GM23338 (cell line): ENCODE measurements at regions not wholly inside any gene's neighbourhood (a gene's known extent, or its start where the extent isn't known, plus 50 kb on each side); places are given as distances from the start of the nearest gene placed in this dataset.

Experiments
- ATAC-seq: fragments of 200-7000 bp; cut with Tn5 transposase; 3 replicates; pipeline ENCODE4 v1.9.1; 2020
- DNase-seq: peaks from one replicate; pipeline ENCODE4 v3.0.0-alpha.2; 2015; ENCODE audit warnings: low spot score
- H2AFZ ChIP-seq: fragments of 200-600 bp; sonication (generic); 2 replicates; pipeline ENCODE4 v1.8.0; 2016; ENCODE audit warnings: antibody characterized with exemption, mild to moderate bottlenecking, moderate library complexity
- H3F3A ChIP-seq: fragments of 200-600 bp; sonication (generic); replicated peaks from 2 replicates; pipeline ENCODE4 v1.8.0; 2017; ENCODE audit warnings: antibody characterized with exemption, mixed run types, low read depth
- H3K27ac ChIP-seq: fragments of 200-600 bp; sonication (generic); 2 replicates; pipeline ENCODE4 v1.6.1; 2016; ENCODE audit warnings: low read depth
- H3K27me3 ChIP-seq: fragments of 200-600 bp; sonication (generic); 2 replicates; pipeline ENCODE4 v1.8.0; 2016; ENCODE audit warnings: mild to moderate bottlenecking, mixed run types, moderate library complexity; ENCODE audit not compliant: insufficient read depth
- H3K36me3 ChIP-seq: fragments of 200-600 bp; sonication (generic); 2 replicates; pipeline ENCODE4 v1.8.0; 2016; ENCODE audit warnings: mild to moderate bottlenecking; ENCODE audit not compliant: insufficient read depth
- H3K4me1 ChIP-seq: fragments of 200-600 bp; sonication (generic); 2 replicates; pipeline ENCODE4 v1.8.0; 2016; ENCODE audit warnings: mild to moderate bottlenecking, moderate library complexity; ENCODE audit not compliant: insufficient read depth
- H3K4me2 ChIP-seq: fragments of 200-600 bp; sonication (generic); 2 replicates; pipeline ENCODE4 v1.7.1; 2017; ENCODE audit warnings: mixed run types
- H3K4me3 ChIP-seq: fragments of 200-600 bp; sonication (generic); 2 replicates; pipeline ENCODE4 v1.6.1; 2016; ENCODE audit warnings: mixed run types
- H3K79me2 ChIP-seq: fragments of 200-600 bp; sonication (generic); replicated peaks from 2 replicates; pipeline ENCODE4 v1.8.0; 2017; ENCODE audit warnings: mild to moderate bottlenecking; ENCODE audit not compliant: insufficient read depth
- H3K9me2 ChIP-seq: fragments of 200-600 bp; sonication (generic); 2 replicates; pipeline ENCODE4 v1.8.0; 2017; ENCODE audit not compliant: insufficient read depth
- H4K20me1 ChIP-seq: fragments of 200-600 bp; sonication (generic); replicated peaks from 2 replicates; pipeline ENCODE4 v1.8.0; 2017; ENCODE audit warnings: mild to moderate bottlenecking; ENCODE audit not compliant: insufficient read depth
- H3K27ac Mint-ChIP-seq: 2 replicates; pipeline ENCODE4 v1.8.0; 2020; ENCODE audit warnings: inconsistent platforms, mild to moderate bottlenecking, moderate library complexity, mixed read lengths
- H3K27me3 Mint-ChIP-seq: 3 replicates; pipeline ENCODE4 v1.8.0; 2022; ENCODE audit warnings: low read depth, mild to moderate bottlenecking, moderate library complexity, mixed read lengths, inconsistent platforms; ENCODE audit not compliant: insufficient read depth, poor library complexity
- H3K36me3 Mint-ChIP-seq: 3 replicates; pipeline ENCODE4 v1.8.0; 2021; ENCODE audit warnings: low read depth, mild to moderate bottlenecking, inconsistent platforms, moderate library complexity, mixed read lengths
- H3K4me1 Mint-ChIP-seq: 3 replicates; pipeline ENCODE4 v1.8.0; 2020; ENCODE audit warnings: mild to moderate bottlenecking, inconsistent platforms, mixed read lengths
- H3K4me3 Mint-ChIP-seq: 3 replicates; pipeline ENCODE4 v1.8.0; 2021; ENCODE audit warnings: moderate library complexity, mild to moderate bottlenecking, inconsistent platforms, mixed read lengths
- H3K9me3 Mint-ChIP-seq: 3 replicates; pipeline ENCODE4 v1.8.0; 2020; ENCODE audit warnings: moderate library complexity, mild to moderate bottlenecking, inconsistent platforms, mixed read lengths
- CREB1 ChIP-seq: fragments of 250-450 bp; sonication (Bioruptor Pico); IDR thresholded peaks from 2 replicates; pipeline ENCODE4 v1.5.0; 2020; ENCODE audit warnings: low read depth, mild to moderate bottlenecking, moderate library complexity
- EZH2 ChIP-seq: fragments of 200-600 bp; sonication (generic); IDR thresholded peaks from one replicate; pipeline ENCODE4 v1.8.0; 2017; ENCODE audit warnings: antibody characterized with exemption, mild to moderate bottlenecking, low read depth; ENCODE audit not compliant: unreplicated experiment
- EZH2phosphoT487 ChIP-seq: fragments of 200-600 bp; sonication (generic); IDR thresholded peaks from one replicate; pipeline ENCODE4 v1.8.1; 2018; ENCODE audit warnings: antibody characterized with exemption; ENCODE audit not compliant: unreplicated experiment
- JUNB ChIP-seq: IDR thresholded peaks from one replicate; pipeline ENCODE4 v1.6.1; 2016; ENCODE audit warnings: antibody characterized with exemption; ENCODE audit not compliant: unreplicated experiment
- NANOG ChIP-seq: IDR thresholded peaks from 2 replicates; pipeline ENCODE4 v1.6.1; 2016; ENCODE audit warnings: antibody characterized with exemption, borderline replicate concordance
- POLR2AphosphoS5 ChIP-seq: IDR thresholded peaks from 2 replicates; pipeline ENCODE4 v1.6.1; 2016; ENCODE audit warnings: antibody characterized with exemption, low read depth
- STAT1 ChIP-seq: IDR thresholded peaks from one replicate; pipeline ENCODE4 v1.6.1; 2016; ENCODE audit warnings: antibody characterized with exemption; ENCODE audit not compliant: unreplicated experiment
- ZNF114 ChIP-seq: fragments of 250-450 bp; sonication (Bioruptor Pico); IDR thresholded peaks from 2 replicates; pipeline ENCODE4 v1.5.0; 2020; ENCODE audit warnings: mild to moderate bottlenecking, moderate library complexity
- ZNF331 ChIP-seq: fragments of 250-450 bp; sonication (Bioruptor Pico); IDR thresholded peaks from 2 replicates; pipeline ENCODE4 v1.5.0; 2020; ENCODE audit warnings: low read depth, mild to moderate bottlenecking, moderate library complexity
- TF ChIP-seq, protein P1 (sequence below): IDR thresholded peaks from 2 replicates; pipeline ENCODE4 v1.6.1; 2016; ENCODE audit warnings: antibody characterized with exemption
- TF ChIP-seq, protein P2 (sequence below), 2 experiments: fragments of 200-600 bp in 1 of 2; sonication (generic) in 1 of 2; conservative IDR thresholded peaks; 2 replicates each; pipeline versions ENCODE4 v1.5.1 to v1.6.1; 2016 to 2017; ENCODE audit warnings: antibody characterized with exemption in 2 of 2, low read depth in 2 of 2, mild to moderate bottlenecking in 2 of 2, moderate library complexity in 1 of 2
- TF ChIP-seq, protein P3 (sequence below): fragments of 250-450 bp; sonication (Bioruptor Pico); IDR thresholded peaks from 2 replicates; pipeline ENCODE4 v1.5.0; 2020; ENCODE audit warnings: mild to moderate bottlenecking, moderate library complexity

DNA sequence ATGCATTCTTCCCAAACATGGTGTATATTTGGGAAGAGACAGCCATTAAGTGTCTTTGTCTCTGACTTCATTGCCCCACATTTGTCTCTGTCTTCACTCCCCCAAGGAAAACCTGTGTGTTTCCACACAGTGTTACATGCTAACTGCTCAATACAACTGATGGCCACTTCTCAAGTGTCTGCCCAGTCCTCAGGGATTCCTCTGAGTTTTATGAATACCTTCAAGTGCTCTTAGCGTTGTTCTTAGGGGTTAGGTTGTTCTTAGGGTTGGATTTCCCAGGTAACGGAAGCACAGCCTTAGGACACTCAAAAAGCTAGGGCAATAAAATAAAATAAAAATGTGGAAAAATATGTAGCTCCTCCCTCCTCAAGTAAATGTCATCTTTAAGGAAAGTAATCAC is 64.7 kb upstream of the PLAC8 start (continued):
- no peak for TF ChIP-seq STAT1
- no peak for TF ChIP-seq ZNF114 (CRISPR knock-in tag)
- TF ChIP-seq, protein P1, sequence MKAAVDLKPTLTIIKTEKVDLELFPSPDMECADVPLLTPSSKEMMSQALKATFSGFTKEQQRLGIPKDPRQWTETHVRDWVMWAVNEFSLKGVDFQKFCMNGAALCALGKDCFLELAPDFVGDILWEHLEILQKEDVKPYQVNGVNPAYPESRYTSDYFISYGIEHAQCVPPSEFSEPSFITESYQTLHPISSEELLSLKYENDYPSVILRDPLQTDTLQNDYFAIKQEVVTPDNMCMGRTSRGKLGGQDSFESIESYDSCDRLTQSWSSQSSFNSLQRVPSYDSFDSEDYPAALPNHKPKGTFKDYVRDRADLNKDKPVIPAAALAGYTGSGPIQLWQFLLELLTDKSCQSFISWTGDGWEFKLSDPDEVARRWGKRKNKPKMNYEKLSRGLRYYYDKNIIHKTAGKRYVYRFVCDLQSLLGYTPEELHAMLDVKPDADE = no peak

DNA sequence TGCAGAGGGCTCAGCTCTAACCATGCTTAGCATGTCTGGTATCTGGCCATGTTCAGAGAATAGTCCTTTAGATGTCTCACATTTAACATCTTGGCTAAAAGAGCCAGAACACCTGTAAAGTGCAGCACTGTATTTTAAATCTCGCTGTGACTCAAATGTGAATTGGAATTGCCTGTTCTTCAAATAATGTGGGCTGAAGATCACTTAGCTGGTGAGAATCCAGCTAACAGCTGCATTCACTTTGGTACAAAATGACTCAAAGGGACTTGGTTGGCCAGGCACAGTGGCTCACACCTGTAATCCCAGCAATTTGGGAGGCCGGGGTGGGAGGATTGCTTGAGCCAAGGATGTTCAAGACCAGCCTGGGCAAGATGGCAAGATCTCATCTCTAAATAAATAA is 63.5 kb upstream of the PLAC8 start:
- no peaks in the 10 kb centered on the region for H3K9me2 ChIP-seq
- H3K4me3 ChIP-seq = no peak overlapping the region
- DNase-seq (no peak), ATAC-seq (no peak)
- no peaks in the 10 kb centered on the region for H3K27me3 ChIP-seq
- H3K27me3 Mint-ChIP-seq = no peaks in the 10 kb centered on the region
- no peaks in the 10 kb centered on the region for H3K79me2 ChIP-seq
- H3K4me1 Mint-ChIP-seq = no peaks in the 10 kb centered on the region; the same call in 2 of the 3 replicates
- no peak overlapping the region for H3K27ac ChIP-seq
- peak overlapping the region; percentile 6; the same call in 1 of the 2 replicates for H2AFZ ChIP-seq
- no peaks in the 10 kb centered on the region for H3K36me3 ChIP-seq
- H3K4me3 Mint-ChIP-seq = no peak overlapping the region
- no peaks in the 10 kb centered on the region for H3K4me1 ChIP-seq
- H3K9me3 Mint-ChIP-seq = peaks cover 26% of the 10 kb centered on the region
- H3K27ac Mint-ChIP-seq = no peak overlapping the region
- peaks cover 13% of the 10 kb centered on the region; the same call in 2 of the 3 replicates for H3K36me3 Mint-ChIP-seq
- H4K20me1 ChIP-seq = no peaks in the 10 kb centered on the region
- no peak overlapping the region for H3K4me2 ChIP-seq
- no peaks in the 10 kb centered on the region for H3F3A ChIP-seq
- TF ChIP-seq EZH2phosphoT487 (no peak), EZH2 (no peak), JUNB (no peak), CREB1 (CRISPR knock-in tag) (no peak), NANOG (no peak), POLR2AphosphoS5 (no peak), STAT1 (no peak), ZNF331 (CRISPR knock-in tag) (no peak)
- TF ChIP-seq, protein P2, sequence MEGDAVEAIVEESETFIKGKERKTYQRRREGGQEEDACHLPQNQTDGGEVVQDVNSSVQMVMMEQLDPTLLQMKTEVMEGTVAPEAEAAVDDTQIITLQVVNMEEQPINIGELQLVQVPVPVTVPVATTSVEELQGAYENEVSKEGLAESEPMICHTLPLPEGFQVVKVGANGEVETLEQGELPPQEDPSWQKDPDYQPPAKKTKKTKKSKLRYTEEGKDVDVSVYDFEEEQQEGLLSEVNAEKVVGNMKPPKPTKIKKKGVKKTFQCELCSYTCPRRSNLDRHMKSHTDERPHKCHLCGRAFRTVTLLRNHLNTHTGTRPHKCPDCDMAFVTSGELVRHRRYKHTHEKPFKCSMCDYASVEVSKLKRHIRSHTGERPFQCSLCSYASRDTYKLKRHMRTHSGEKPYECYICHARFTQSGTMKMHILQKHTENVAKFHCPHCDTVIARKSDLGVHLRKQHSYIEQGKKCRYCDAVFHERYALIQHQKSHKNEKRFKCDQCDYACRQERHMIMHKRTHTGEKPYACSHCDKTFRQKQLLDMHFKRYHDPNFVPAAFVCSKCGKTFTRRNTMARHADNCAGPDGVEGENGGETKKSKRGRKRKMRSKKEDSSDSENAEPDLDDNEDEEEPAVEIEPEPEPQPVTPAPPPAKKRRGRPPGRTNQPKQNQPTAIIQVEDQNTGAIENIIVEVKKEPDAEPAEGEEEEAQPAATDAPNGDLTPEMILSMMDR (conservative IDR thresholded peaks at IDR 0.05; ENCODE audit: low read depth in 2 of 2) = no peak
- TF ChIP-seq, protein P1 = no peak
- TF ChIP-seq, protein P3, sequence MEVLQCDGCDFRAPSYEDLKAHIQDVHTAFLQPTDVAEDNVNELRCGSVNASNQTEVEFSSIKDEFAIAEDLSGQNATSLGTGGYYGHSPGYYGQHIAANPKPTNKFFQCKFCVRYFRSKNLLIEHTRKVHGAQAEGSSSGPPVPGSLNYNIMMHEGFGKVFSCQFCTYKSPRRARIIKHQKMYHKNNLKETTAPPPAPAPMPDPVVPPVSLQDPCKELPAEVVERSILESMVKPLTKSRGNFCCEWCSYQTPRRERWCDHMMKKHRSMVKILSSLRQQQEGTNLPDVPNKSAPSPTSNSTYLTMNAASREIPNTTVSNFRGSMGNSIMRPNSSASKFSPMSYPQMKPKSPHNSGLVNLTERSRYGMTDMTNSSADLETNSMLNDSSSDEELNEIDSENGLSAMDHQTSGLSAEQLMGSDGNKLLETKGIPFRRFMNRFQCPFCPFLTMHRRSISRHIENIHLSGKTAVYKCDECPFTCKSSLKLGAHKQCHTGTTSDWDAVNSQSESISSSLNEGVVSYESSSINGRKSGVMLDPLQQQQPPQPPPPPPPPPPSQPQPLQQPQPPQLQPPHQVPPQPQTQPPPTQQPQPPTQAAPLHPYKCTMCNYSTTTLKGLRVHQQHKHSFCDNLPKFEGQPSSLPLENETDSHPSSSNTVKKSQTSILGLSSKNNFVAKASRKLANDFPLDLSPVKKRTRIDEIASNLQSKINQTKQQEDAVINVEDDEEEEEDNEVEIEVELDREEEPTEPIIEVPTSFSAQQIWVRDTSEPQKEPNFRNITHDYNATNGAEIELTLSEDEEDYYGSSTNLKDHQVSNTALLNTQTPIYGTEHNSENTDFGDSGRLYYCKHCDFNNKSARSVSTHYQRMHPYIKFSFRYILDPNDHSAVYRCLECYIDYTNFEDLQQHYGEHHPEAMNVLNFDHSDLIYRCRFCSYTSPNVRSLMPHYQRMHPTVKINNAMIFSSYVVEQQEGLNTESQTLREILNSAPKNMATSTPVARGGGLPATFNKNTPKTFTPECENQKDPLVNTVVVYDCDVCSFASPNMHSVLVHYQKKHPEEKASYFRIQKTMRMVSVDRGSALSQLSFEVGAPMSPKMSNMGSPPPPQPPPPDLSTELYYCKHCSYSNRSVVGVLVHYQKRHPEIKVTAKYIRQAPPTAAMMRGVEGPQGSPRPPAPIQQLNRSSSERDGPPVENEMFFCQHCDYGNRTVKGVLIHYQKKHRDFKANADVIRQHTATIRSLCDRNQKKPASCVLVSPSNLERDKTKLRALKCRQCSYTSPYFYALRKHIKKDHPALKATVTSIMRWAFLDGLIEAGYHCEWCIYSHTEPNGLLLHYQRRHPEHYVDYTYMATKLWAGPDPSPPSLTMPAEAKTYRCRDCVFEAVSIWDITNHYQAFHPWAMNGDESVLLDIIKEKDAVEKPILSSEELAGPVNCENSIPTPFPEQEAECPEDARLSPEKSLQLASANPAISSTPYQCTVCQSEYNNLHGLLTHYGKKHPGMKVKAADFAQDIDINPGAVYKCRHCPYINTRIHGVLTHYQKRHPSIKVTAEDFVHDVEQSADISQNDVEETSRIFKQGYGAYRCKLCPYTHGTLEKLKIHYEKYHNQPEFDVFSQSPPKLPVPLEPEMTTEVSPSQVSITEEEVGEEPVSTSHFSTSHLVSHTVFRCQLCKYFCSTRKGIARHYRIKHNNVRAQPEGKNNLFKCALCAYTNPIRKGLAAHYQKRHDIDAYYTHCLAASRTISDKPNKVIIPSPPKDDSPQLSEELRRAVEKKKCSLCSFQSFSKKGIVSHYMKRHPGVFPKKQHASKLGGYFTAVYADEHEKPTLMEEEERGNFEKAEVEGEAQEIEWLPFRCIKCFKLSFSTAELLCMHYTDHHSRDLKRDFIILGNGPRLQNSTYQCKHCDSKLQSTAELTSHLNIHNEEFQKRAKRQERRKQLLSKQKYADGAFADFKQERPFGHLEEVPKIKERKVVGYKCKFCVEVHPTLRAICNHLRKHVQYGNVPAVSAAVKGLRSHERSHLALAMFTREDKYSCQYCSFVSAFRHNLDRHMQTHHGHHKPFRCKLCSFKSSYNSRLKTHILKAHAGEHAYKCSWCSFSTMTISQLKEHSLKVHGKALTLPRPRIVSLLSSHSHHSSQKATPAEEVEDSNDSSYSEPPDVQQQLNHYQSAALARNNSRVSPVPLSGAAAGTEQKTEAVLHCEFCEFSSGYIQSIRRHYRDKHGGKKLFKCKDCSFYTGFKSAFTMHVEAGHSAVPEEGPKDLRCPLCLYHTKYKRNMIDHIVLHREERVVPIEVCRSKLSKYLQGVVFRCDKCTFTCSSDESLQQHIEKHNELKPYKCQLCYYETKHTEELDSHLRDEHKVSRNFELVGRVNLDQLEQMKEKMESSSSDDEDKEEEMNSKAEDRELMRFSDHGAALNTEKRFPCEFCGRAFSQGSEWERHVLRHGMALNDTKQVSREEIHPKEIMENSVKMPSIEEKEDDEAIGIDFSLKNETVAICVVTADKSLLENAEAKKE (CRISPR knock-in tag) = no peak
